K562 (cell line): ENCODE measurements at regions not wholly inside any gene's neighbourhood (a gene's known extent, or its start where the extent isn't known, plus 50 kb on each side); places are given as distances from the start of the nearest gene placed in this dataset.
A peak's percentile ranks its signal among the peaks of the same experiment; 100 is the strongest.

Experiments used
- CBFB ChIP-seq: sonication (generic); formaldehyde crosslinking; IDR thresholded peaks from 2 replicates; pipeline ENCODE4 v1.4.0; 2020; ENCODE audit warnings: mild to moderate bottlenecking, missing genetic modification reagents
- ETS1 ChIP-seq: conservative IDR thresholded peaks from 2 replicates; pipeline ENCODE4 v1.6.1; 2011; ENCODE audit warnings: low read depth, mild to moderate bottlenecking, low read length; ENCODE audit not compliant: control insufficient read depth
- IRF9 ChIP-seq: fragments of 450-650 bp; IDR thresholded peaks from 2 replicates; pipeline ENCODE4 v1.6.1; 2016; ENCODE audit warnings: missing biosample characterization, missing genetic modification characterization
- LCOR ChIP-seq: sonication (generic); formaldehyde crosslinking; IDR thresholded peaks from 2 replicates; pipeline ENCODE4 v1.8.0; 2022; ENCODE audit warnings: mild to moderate bottlenecking, missing genetic modification reagents
- MCM3 ChIP-seq: fragments of 450-650 bp; IDR thresholded peaks from 2 replicates; pipeline ENCODE4 v1.6.1; 2016
- MYC ChIP-seq, 2 experiments: fragments of 250-450 bp in 1 of 2; sonication (Bioruptor Pico) in 1 of 2; IDR thresholded peaks; 2 replicates each; pipeline versions ENCODE4 v1.5.1 to v1.6.1; 2012 to 2021; ENCODE audit warnings: low read depth in 2 of 2, borderline replicate concordance in 1 of 2, improper control_type of control experiment in 1 of 2, low read length in 1 of 2, mild to moderate bottlenecking in 1 of 2, moderate library complexity in 1 of 2
- PHF8 ChIP-seq: fragments of 200-600 bp; sonication (generic); IDR thresholded peaks from 2 replicates; pipeline ENCODE4 v1.6.1; 2012; ENCODE audit warnings: mixed run types, mild to moderate bottlenecking, inconsistent platforms, low read length, moderate library complexity, borderline replicate concordance
- RBBP5 ChIP-seq: fragments of 200-600 bp; sonication (generic); IDR thresholded peaks from 2 replicates; pipeline ENCODE4 v1.6.1; 2012; ENCODE audit warnings: borderline replicate concordance, mild to moderate bottlenecking, low read length, control low read depth, inconsistent platforms; ENCODE audit not compliant: insufficient read depth, poor library complexity, severe bottlenecking
- RFX1 ChIP-seq: fragments of 450-650 bp; IDR thresholded peaks from 2 replicates; pipeline ENCODE4 v1.6.1; 2016; ENCODE audit warnings: mild to moderate bottlenecking, moderate library complexity
- ZBTB11 ChIP-seq, 3 experiments: fragments of 200-800 bp in 1 of 3; fragments of 250-450 bp in 1 of 3; fragments of 450-650 bp in 1 of 3; sonication (Bioruptor Pico) in 1 of 3; sonication (Bioruptor generic) in 1 of 3; formaldehyde crosslinking in 1 of 3; IDR thresholded peaks; 2 replicates each; pipeline versions ENCODE4 v1.6.1 to v1.8.0; 2016 to 2022; ENCODE audit warnings: mild to moderate bottlenecking in 2 of 3, missing genetic modification characterization in 2 of 3, missing compliant biosample characterization in 1 of 3, moderate library complexity in 1 of 3
- ZBTB43 ChIP-seq: sonication (generic); formaldehyde crosslinking; IDR thresholded peaks from 2 replicates; pipeline ENCODE4 v1.8.0; 2023; ENCODE audit warnings: mild to moderate bottlenecking, missing genetic modification reagents
- ZFP30 ChIP-seq: fragments of 250-450 bp; sonication (Bioruptor Pico); IDR thresholded peaks from 2 replicates; pipeline ENCODE4 v1.8.0; 2022; ENCODE audit warnings: moderate library complexity, mild to moderate bottlenecking, inconsistent platforms, borderline replicate concordance
- ZNF232 ChIP-seq: sonication (generic); formaldehyde crosslinking; IDR thresholded peaks from 2 replicates; pipeline ENCODE4 v1.8.0; 2022; ENCODE audit warnings: mild to moderate bottlenecking, missing genetic modification reagents
- ZNF79 ChIP-seq: fragments of 250-450 bp; sonication (Bioruptor Pico); IDR thresholded peaks from 2 replicates; pipeline ENCODE4 v1.4.0; 2020; ENCODE audit warnings: low read depth, mild to moderate bottlenecking, moderate library complexity
- TF ChIP-seq, protein P1 (sequence below): fragments of 250-450 bp; sonication (Bioruptor Pico); IDR thresholded peaks from 2 replicates; pipeline ENCODE4 v1.8.0; 2022; ENCODE audit warnings: inconsistent platforms, mild to moderate bottlenecking, moderate library complexity, borderline replicate concordance
- TF ChIP-seq, protein P2 (sequence below): sonication (generic); formaldehyde crosslinking; IDR thresholded peaks from 2 replicates; pipeline ENCODE4 v1.8.1; 2023; ENCODE audit warnings: mild to moderate bottlenecking, missing genetic modification reagents, moderate library complexity

- TF ChIP-seq, protein P1, sequence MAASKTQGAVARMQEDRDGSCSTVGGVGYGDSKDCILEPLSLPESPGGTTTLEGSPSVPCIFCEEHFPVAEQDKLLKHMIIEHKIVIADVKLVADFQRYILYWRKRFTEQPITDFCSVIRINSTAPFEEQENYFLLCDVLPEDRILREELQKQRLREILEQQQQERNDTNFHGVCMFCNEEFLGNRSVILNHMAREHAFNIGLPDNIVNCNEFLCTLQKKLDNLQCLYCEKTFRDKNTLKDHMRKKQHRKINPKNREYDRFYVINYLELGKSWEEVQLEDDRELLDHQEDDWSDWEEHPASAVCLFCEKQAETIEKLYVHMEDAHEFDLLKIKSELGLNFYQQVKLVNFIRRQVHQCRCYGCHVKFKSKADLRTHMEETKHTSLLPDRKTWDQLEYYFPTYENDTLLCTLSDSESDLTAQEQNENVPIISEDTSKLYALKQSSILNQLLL (CRISPR knock-in tag), result no peak
- no peak for TF ChIP-seq RFX1
- TF ChIP-seq ZNF79 (CRISPR knock-in tag), result no peak
- TF ChIP-seq MYC (IDR thresholded peaks at IDR 0.05; ENCODE audit: low read depth, low read length), result no peak
- no peak for TF ChIP-seq MYC (CRISPR knock-in tag; IDR thresholded peaks at IDR 0.05; ENCODE audit: borderline replicate concordance, low read depth)
- TF ChIP-seq RBBP5, result no peak
- TF ChIP-seq MCM3, result no peak
- no peak for TF ChIP-seq ETS1
- TF ChIP-seq ZFP30 (CRISPR knock-in tag), result no peak
- no peak for TF ChIP-seq PHF8
- TF ChIP-seq, protein P2, sequence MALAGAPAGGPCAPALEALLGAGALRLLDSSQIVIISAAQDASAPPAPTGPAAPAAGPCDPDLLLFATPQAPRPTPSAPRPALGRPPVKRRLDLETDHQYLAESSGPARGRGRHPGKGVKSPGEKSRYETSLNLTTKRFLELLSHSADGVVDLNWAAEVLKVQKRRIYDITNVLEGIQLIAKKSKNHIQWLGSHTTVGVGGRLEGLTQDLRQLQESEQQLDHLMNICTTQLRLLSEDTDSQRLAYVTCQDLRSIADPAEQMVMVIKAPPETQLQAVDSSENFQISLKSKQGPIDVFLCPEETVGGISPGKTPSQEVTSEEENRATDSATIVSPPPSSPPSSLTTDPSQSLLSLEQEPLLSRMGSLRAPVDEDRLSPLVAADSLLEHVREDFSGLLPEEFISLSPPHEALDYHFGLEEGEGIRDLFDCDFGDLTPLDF (CRISPR knock-in tag), result no peak
- no peak for TF ChIP-seq LCOR (CRISPR knock-in tag)
- TF ChIP-seq ZBTB43 (CRISPR knock-in tag), result no peak
- TF ChIP-seq ZBTB11 (CRISPR knock-in tag; IDR thresholded peaks at IDR 0.05), result 0 out of 6 replicates have a peak, but pooled peaks of 1 of the 3 experiments have one; percentile 21
- no peak for TF ChIP-seq CBFB (CRISPR knock-in tag)
- TF ChIP-seq ZNF232 (CRISPR knock-in tag), result no peak
- TF ChIP-seq IRF9 (tag), result no peak
These were observed 56.4 kb upstream of the CCDC71L start (continued) for GRCh38 chr7:106717254-106717954.
